Heart left ventricle (tissue), 13 donors: ENCODE measurements at regions not wholly inside any gene's neighbourhood (a gene's known extent, or its start where the extent isn't known, plus 50 kb on each side); places are given as distances from the start of the nearest gene placed in this dataset.

Source experiments
- POLR2A ChIP-seq, 2 donors: fragments of 450-650 bp; IDR thresholded peaks; one replicate each; pipeline ENCODE4 v1.6.1; 2017; ENCODE audit warnings: antibody characterized with exemption in 2 of 2, mild to moderate bottlenecking in 2 of 2, moderate library complexity in 2 of 2
- TF ChIP-seq, protein P1 (sequence below), 12 donors: fragments of 200-600 bp; sonication (generic) in 4 of 12; IDR thresholded peaks; one replicate each; pipeline versions ENCODE4 v1.5.0 to v1.8.0; 2018 to 2022; ENCODE audit warnings: antibody characterized with exemption in 12 of 12, mild to moderate bottlenecking in 5 of 12
- donor health status: ischemic (EF 13 %, LVEDD 7.1; RV severe dilation, severe dysfunction).
- donor health status: DM: no; HTN: yes; CAD: no.
- donor health status: DM: no; HTN: no; CAD: no.
- donor health status: ischemic (EF 25% LVEDD 6.9; RV normal size, moderate dysfunction).
- donor health status: ischemic (EF 25% LVEDD 5.7; RV mildly dilated, moderate dysfunction).
- donor health status: ischemic (EF 35%, LVEDD 5.7; RV mildly dilated, moderate dysfunction).
- donor health status: nonischemic (EF 11% LVEDD 7.7; RV severe dilation, severe dysfunction).
- donor health status: DM: yes; HTN: yes; CAD: no.
- donor health status: PGD.
- donor health status: ischemic (EF 29% LVEDD 5.4; RV normal size, mild dysfunction).
- donor health status: nonischemic (EF 23%, LVEDD 6.1; RV moderate dilation, normal function).

DNA sequence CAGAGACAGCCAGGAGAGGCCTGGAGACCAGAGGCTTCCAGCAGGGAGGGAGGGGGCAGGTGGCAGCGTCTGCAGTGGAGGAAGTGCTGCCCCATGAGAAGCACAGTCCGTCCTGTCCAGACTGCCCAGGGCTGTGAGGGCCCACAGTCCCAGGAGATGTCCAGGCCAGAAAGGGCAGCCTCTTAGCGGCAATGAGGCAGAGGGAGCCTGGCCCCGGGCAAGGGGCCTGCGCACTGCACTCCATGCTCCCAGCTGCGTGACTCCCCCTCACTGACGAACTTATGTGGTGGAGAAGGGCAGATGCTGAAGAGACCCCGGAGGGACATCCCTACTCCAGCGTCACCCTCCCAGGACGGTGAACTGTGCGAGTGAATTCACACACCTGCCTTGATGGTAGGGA lies 115.3 kb downstream of the SOX1 start:
- no peak for TF ChIP-seq POLR2A (IDR thresholded peaks at IDR 0.05)
- TF ChIP-seq, protein P1, sequence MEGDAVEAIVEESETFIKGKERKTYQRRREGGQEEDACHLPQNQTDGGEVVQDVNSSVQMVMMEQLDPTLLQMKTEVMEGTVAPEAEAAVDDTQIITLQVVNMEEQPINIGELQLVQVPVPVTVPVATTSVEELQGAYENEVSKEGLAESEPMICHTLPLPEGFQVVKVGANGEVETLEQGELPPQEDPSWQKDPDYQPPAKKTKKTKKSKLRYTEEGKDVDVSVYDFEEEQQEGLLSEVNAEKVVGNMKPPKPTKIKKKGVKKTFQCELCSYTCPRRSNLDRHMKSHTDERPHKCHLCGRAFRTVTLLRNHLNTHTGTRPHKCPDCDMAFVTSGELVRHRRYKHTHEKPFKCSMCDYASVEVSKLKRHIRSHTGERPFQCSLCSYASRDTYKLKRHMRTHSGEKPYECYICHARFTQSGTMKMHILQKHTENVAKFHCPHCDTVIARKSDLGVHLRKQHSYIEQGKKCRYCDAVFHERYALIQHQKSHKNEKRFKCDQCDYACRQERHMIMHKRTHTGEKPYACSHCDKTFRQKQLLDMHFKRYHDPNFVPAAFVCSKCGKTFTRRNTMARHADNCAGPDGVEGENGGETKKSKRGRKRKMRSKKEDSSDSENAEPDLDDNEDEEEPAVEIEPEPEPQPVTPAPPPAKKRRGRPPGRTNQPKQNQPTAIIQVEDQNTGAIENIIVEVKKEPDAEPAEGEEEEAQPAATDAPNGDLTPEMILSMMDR (IDR thresholded peaks at IDR 0.05) = no peak
